Right cardiac atrium (tissue), 5 donors: ENCODE measurements at regions not wholly inside any gene's neighbourhood (a gene's known extent, or its start where the extent isn't known, plus 50 kb on each side); places are given as distances from the start of the nearest gene placed in this dataset.
A peak's percentile ranks its signal among the peaks of the same experiment; 100 is the strongest.

Experiments
- ATAC-seq, 2 donors: fragments of 200-7000 bp; cut with Tn5 transposase; one replicate each; pipeline versions ENCODE4 v1.8.0 to v1.9.1; 2020; ENCODE audit warnings: moderate library complexity in 2 of 2, mild to moderate bottlenecking in 1 of 2
- DNase-seq, 3 donors: peaks; one replicate each; pipeline ENCODE4 v3.0.0-alpha.2; 2020
- H3K27ac ChIP-seq: one replicate; pipeline ENCODE4 v1.5.1; 2013; ENCODE audit warnings: mild to moderate bottlenecking, low read length, control low read depth, moderate library complexity
- H3K27me3 ChIP-seq: one replicate; pipeline ENCODE4 v1.6.1; 2013; ENCODE audit not compliant: control insufficient read depth, insufficient read depth
- H3K4me1 ChIP-seq: one replicate; pipeline ENCODE4 v1.6.1; 2013; ENCODE audit warnings: low read length; ENCODE audit not compliant: control insufficient read depth, insufficient read depth
- H3K4me3 ChIP-seq: one replicate; pipeline ENCODE4 v1.5.1; 2013; ENCODE audit warnings: low read length, control low read depth
- H3K9me3 ChIP-seq: one replicate; pipeline ENCODE4 v1.6.1; 2013; ENCODE audit warnings: low read length; ENCODE audit not compliant: control insufficient read depth
- WGBS: extraction: QIAGEN DNeasy Blood & Tissue Kit; methylation state at CpG from one replicate; pipeline ENCODE4 v1.1.7; 2013; 5-methylcytosine and 5-hydroxymethylcytosine counted together
- intact Hi-C, 4 donors: fragments of 100-400 bp; cut with DNase I; formaldehyde crosslinking; loops; one replicate each; pipeline versions ENCODE4 v1.11.0 to v1.14.0; 2022 to 2023
- donor health status: healthy with polysubstance abuse.
- donor health status: DM: no; HTN: yes; CAD: no.
- donor health status: DM: no; HTN: no; CAD: no.
- donor health status: DM: no; HTN: yes; CAD: no; lungs with severe emphysema.
- donor health status: DM: yes; HTN: yes; CAD: no.

DNA sequence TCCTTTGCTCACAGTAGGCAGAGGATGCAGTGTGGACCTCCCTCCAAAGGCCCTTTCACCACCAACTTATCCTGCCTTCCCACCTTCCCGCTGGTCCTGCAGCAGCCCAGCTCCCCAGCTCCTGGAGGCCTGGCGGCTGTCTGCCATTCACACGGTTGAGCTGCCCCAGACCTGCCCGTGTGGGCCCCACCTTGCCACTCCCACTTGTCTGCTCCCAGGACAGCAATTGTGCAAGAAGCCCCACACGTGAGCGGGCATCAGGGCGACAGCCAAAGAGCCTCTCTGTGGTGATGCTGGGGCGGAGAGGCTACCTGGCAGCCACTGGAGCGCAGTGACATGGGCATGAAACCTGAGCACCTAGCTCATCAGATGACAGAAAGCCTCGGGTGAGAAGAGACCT lies 248.6 kb upstream of the MAF start:
- Histone ChIP-seq H3K9me3 (no peaks in the 10 kb centered on the region), H3K4me1 (no peaks in the 10 kb centered on the region), H3K27me3 (no peaks in the 10 kb centered on the region), H3K4me3 (no peak overlapping the region), H3K27ac (no peak overlapping the region)
- WGBS, result 85% methylated on average over 10 of the region's 10 CpGs
- ATAC-seq (no peak), DNase-seq (no peak)
- intact Hi-C loops, result no loop called here

DNA sequence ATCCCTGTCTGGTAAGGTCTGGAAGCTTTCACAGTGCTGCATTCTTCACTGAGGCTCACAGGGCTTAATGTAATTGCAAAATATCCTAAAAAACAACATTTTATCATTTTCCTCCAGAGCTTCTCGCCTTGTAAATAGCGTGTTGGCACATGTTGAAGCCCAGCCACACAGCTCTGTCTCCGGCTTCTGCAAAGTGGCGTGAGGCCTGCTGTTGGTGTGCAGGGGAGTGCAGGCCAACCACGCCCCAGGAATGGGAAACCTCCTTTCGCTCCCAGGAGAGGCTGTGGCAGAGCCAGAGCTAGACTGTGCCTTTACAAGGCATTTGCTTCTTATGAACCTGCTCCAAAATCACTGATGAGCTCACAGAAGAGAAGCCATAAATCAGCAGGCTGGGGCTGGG lies 248.2 kb upstream of the MAF start:
- ATAC-seq, result peak in 1 of 2 donors; percentile 43
- intact Hi-C loops, result no loop called here
- WGBS, result 88% methylated on average over 6 of the region's 6 CpGs

DNA sequence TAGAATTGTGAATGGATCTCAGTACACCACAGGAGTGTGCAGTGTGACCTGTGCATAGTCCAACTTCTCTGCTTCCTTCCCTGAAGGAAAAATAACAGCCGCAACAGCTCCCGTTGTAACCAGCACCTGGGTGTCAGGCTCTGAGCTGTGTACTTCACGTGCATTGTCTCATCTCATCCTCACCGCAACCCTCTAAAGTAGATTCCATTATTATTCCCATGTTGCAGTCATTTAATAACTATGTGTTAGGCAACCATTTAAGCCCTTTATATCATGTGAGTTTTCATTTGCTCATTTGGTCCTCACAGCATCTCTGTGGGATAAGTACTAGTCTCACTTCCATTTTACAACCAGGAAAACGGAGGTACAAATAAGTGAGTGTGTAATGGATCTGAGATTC lies 247.0 kb upstream of the MAF start:
- intact Hi-C loops, result no loop called here
- WGBS, result 90% methylated on average over 5 of the region's 5 CpGs
- Histone ChIP-seq H3K4me3 (no peak overlapping the region), H3K27ac (no peak overlapping the region), H3K9me3 (no peaks in the 10 kb centered on the region), H3K27me3 (no peaks in the 10 kb centered on the region), H3K4me1 (no peaks in the 10 kb centered on the region)
- ATAC-seq (no peak), DNase-seq (no peak)

More for the DNA sequence above, 248.2 kb upstream of the MAF start:
- H3K4me1 ChIP-seq, result no peaks in the 10 kb centered on the region
- H3K27me3 ChIP-seq, result no peaks in the 10 kb centered on the region
- no peak overlapping the region for H3K4me3 ChIP-seq
- H3K9me3 ChIP-seq, result no peaks in the 10 kb centered on the region
- DNase-seq, result peak in 1 of 3 donors; percentile 39
- H3K27ac ChIP-seq, result no peak overlapping the region

DNA sequence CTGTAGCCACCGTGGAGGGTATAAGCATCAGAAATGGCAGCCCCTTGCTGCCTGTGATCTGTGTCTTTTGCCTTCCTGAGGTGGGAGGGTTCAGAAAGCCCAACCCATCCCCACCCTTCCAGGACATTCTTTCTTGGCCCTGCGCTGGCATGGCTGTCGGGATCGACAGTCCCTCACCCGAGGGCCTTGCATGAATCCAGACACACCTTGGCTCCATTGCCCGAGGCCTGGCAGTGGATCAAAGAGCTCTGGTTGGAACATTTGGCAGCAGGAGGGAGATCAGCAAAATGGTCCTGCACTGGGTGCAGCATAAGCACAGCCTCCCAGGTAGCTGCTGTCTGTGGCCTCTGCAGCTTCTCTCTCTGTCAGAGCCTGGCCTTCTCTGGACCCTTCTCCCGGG lies 246.6 kb upstream of the MAF start:
- 75% methylated on average over 7 of the region's 7 CpGs for WGBS
- ATAC-seq (no peak), DNase-seq (no peak)
- intact Hi-C loops, result no loop called here
- H3K4me1 ChIP-seq, result no peaks in the 10 kb centered on the region
- no peak overlapping the region for H3K4me3 ChIP-seq
- H3K27me3 ChIP-seq, result no peaks in the 10 kb centered on the region
- no peaks in the 10 kb centered on the region for H3K9me3 ChIP-seq
- H3K27ac ChIP-seq, result no peak overlapping the region

DNA sequence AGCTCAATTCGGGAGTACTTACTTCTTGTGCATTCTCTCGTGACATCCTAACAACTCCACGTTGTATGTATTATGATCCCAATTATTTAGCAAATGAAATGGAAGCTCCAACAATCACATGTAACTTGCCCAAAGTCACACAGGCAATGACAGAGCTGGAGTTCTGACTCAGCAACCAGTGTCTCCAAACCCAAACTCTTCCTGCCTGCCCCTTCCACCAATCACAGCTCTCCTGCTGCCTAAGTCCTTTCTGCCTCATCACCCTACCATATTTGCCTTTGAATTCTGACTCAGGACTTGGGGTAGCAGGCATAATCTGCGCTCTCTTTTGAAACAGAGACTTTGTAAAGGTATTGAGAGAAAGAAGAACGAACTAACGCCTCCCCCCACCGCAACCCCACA lies 245.2 kb upstream of the MAF start:
- 95% methylated on average over 7 of the region's 7 CpGs for WGBS
- H3K4me3 ChIP-seq, result no peak overlapping the region
- intact Hi-C loops, result no loop called here
- H3K27me3 ChIP-seq, result no peaks in the 10 kb centered on the region
- H3K4me1 ChIP-seq, result no peaks in the 10 kb centered on the region
- DNase-seq, result no peak
- no peak for ATAC-seq
- H3K27ac ChIP-seq, result no peak overlapping the region
- H3K9me3 ChIP-seq, result no peaks in the 10 kb centered on the region

DNA sequence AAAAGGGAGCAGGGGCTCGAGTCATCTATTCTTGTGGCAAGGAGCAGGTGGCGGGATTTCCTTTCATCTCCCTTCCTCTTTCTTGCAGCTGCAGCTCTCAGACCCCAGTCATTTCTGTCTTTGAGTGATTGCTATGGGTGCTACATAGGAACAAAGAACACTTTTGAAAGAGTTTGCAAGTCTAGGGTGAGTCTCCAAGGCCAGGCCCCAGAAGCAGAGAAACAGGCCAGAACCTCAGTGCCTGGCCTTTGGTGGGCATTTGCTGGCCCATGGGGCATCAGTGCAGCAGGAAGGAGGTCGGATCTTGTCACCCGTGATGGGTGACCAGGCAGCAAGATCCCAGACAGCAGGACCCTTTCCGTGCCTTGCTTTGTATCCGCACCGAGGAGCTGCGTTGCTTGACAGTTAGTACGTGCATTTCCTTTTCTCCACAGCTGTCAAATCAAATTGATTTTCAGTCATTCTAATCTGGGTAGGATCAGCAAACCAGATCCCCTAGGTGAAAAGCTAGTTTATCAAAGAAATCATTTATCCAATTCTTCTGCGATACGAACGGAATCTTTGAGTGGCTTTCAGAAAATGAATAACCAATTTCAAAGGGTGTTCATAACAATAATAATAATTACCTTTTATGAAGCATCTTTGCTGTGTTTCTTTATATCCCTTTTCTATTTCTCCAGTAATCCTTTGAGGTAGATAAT lies 244.6 kb upstream of the MAF start:
- no peaks in the 10 kb centered on the region for H3K4me1 ChIP-seq
- intact Hi-C loops, result no loop called here
- H3K27ac ChIP-seq, result no peak overlapping the region
- ATAC-seq (no peak), DNase-seq (no peak)
- whole genome bisulfite sequencing, result 82% methylated on average over 12 of the region's 12 CpGs
- no peaks in the 10 kb centered on the region for H3K9me3 ChIP-seq
- no peak overlapping the region for H3K4me3 ChIP-seq
- no peaks in the 10 kb centered on the region for H3K27me3 ChIP-seq

DNA sequence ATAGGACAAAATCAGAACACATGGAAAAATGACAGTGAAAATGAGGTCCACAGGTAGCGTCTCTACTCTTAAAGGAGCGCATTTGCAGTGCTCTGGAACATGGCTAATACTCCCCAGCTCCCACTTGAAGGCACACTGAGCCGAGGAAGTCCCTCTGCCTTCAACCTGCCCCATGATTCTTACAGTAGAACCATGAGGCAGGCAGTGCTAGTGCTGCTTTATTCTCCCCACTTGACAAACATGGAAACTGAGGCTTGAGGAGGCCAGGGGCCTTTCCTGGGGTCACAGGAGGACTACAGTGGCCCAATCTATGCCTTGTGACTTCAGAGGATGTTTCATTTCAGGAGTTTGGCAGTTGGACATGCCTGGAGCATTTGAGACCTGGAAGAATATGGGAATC lies 244.1 kb upstream of the MAF start:
- Histone ChIP-seq H3K4me1 (peaks cover 3% of the 10 kb centered on the region), H3K27ac (no peak overlapping the region), H3K27me3 (no peaks in the 10 kb centered on the region), H3K9me3 (no peaks in the 10 kb centered on the region), H3K4me3 (no peak overlapping the region)
- no peak for DNase-seq
- WGBS, result 98% methylated on average over 3 of the region's 3 CpGs
- intact Hi-C loops, result no loop called here
- ATAC-seq, result no peak

DNA sequence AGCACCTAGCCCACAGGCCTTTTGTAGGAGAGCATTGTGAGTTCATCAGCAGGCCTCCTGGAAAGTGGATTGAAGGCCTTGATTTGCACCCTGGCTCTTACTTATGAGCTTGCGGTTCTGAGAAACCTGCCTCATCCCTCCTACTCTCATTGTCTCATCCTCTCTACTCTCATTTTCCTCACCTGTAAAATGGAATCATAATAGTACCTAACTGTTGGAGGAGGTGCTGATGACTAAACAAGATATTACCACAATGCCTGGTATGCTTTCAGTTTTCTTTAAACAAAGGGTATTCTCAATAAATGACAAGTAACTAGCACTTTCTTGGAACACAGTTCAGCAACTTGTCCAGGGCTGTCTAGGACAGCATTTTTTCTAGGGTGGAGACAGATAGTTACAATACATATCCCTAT lies 243.1 kb upstream of the MAF start:
- Histone ChIP-seq H3K27me3 (no peaks in the 10 kb centered on the region), H3K27ac (no peak overlapping the region), H3K4me1 (peaks cover 3% of the 10 kb centered on the region), H3K9me3 (no peaks in the 10 kb centered on the region), H3K4me3 (no peak overlapping the region)
- ATAC-seq (no peak), DNase-seq (no peak)
- 95% methylated on average over 1 of the region's 1 CpG for WGBS
- intact Hi-C loops, result no loop called here

DNA sequence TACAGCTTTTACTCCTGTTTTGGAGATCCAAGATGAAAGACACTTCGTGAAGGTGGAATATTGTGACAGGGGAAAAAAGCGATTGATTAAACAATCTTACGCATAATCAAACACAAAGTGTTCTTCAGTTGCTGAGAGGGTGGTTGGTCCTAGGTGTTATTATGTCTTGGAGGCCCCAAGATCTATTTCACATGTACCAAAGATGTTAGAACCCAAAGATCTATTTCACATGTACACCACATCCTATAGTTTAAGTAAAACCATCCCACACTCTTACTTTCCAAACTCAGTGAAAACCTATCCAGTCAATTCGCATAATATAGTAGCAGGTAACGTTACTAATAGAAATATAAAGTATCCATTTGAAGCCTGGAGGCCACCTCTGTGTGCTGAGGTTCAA lies 242.6 kb upstream of the MAF start:
- DNase-seq, result no peak
- peaks cover 3% of the 10 kb centered on the region for H3K4me1 ChIP-seq
- no peak overlapping the region for H3K27ac ChIP-seq
- H3K9me3 ChIP-seq, result no peaks in the 10 kb centered on the region
- 94% methylated on average over 5 of the region's 5 CpGs for WGBS
- no peak for ATAC-seq
- H3K4me3 ChIP-seq, result no peak overlapping the region
- no peaks in the 10 kb centered on the region for H3K27me3 ChIP-seq
- intact Hi-C loops, result no loop called here

DNA sequence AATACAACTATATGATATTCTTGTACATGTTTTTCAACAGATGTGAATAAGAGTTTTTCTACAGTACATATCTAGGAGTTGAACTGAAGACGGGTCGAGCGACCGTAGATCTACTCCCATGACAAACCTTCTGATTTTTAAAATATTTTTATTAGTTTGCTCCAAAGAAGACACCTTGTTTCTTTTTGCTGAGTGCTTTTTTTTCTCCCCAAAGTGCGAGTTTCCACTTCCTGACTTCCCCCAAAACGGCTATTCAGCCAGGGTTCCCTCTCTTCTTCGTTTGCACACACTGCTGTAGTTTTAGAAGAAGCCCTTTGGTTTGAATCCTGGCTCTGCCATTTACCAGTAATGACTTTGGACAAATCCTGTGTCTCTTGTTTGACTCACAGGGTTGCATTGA lies 241.7 kb upstream of the MAF start:
- intact Hi-C loops, result no loop called here
- H3K27me3 ChIP-seq, result no peaks in the 10 kb centered on the region
- no peak overlapping the region for H3K27ac ChIP-seq
- ATAC-seq, result no peak
- no peak for DNase-seq
- WGBS, result 89% methylated on average over 7 of the region's 7 CpGs
- peaks cover 3% of the 10 kb centered on the region for H3K4me1 ChIP-seq
- no peaks in the 10 kb centered on the region for H3K9me3 ChIP-seq
- H3K4me3 ChIP-seq, result no peak overlapping the region

DNA sequence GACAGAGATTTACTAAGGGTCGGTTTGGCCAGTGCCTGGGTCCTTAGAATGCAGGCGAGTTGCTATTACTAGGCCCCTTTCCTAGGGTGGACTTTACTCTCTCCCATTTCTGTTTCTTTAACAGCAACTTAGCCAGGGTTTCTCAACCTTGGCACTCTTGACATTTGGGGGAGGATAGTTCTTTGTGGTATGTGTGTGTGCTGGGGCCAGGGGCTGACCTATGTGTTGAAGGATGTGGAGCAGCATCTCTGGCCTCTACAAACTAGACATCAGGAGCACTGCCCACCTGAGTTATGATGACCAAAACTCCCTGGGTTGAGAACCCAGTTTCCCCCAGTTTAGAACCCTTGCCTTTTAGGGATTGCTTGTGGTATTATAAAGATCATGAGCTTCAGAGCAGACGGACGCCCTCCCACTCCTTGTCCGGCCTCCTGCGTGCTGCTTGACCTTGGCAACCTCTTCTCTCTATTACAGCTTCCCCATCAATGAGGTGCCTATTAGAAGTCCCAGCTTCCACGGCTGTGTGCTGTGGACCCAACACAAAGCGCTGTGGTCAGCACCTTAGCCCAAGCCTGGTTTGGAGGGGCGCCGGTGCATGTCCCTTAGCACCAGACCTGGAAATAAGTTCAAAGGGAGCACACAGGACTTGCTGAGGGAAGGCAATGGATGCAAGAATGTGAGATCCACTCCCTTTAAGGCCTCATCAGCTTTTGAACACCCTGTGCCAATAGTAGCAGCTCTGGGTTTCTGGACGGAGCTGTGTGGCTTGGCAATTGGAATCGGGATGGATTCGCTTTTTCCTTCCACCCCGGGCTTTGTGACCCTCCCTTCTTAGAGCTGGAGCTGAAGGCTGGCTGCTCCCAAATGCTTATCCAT lies 239.2 kb upstream of the MAF start:
- H3K27me3 ChIP-seq, result no peaks in the 10 kb centered on the region
- DNase-seq (peak; percentile 62 to 79 (median 76)), ATAC-seq (peak; percentile 86 to 91)
- no peak overlapping the region for H3K4me3 ChIP-seq
- intact Hi-C loops, result no loop called here
- H3K27ac ChIP-seq, result no peak overlapping the region
- 53% methylated on average over 14 of the region's 14 CpGs for WGBS
- H3K4me1 ChIP-seq, result peaks cover 3% of the 10 kb centered on the region
- H3K9me3 ChIP-seq, result no peaks in the 10 kb centered on the region
